Activated effector memory CD4-positive, alpha-beta T cell treated with anti-CD3 and anti-CD28 coated beads, Interleukin-2, amount 50 U/mL, for 16 hours (primary cell): ENCODE measurements at regions not wholly inside any gene's neighbourhood (a gene's known extent, or its start where the extent isn't known, plus 50 kb on each side); places are given as distances from the start of the nearest gene placed in this dataset.
"Not testable (repeated sequence)": the region's sequence is repeated elsewhere in the genome, so short reads cannot be mapped to it uniquely, and the experiment has no call there.

ENCODE experiments used
- DNase-seq: peaks from one replicate; pipeline ENCODE4 v3.0.0-alpha.2; 2020

GRCh38 chr2:220377482-220378155, 750.2 kb downstream of the SLC4A3 start:
- DNase-seq: no peak

- not testable (repeated sequence) for DNase-seq
Observed at GRCh38 chr2:220387758-220388157, 760.3 kb downstream of the SLC4A3 start.

- no peak for DNase-seq
Observed at GRCh38 chr2:220393711-220394110, 766.3 kb downstream of the SLC4A3 start.

- DNase-seq: no peak
Observed at GRCh38 chr2:220394433-220394832, 767.0 kb downstream of the SLC4A3 start.

GRCh38 chr2:220396287-220396686, 768.9 kb downstream of the SLC4A3 start:
- no peak for DNase-seq

- no peak for DNase-seq
Observed at GRCh38 chr2:220410296-220410695, 782.9 kb downstream of the SLC4A3 start.

- no peak for DNase-seq
Observed at GRCh38 chr2:220417503-220417902, 790.1 kb downstream of the SLC4A3 start.

GRCh38 chr2:220419647-220420046, 792.2 kb downstream of the SLC4A3 start:
- no peak for DNase-seq

- no peak for DNase-seq
Observed at GRCh38 chr2:220420820-220421219, 793.4 kb downstream of the SLC4A3 start.

GRCh38 chr2:220422676-220423075, 795.2 kb downstream of the SLC4A3 start:
- no peak for DNase-seq

GRCh38 chr2:220424561-220424960, 797.1 kb downstream of the SLC4A3 start:
- DNase-seq: no peak

GRCh38 chr2:220432645-220433044, 805.2 kb downstream of the SLC4A3 start:
- no peak for DNase-seq

- DNase-seq: no peak
Observed at GRCh38 chr2:220433131-220433530, 805.7 kb downstream of the SLC4A3 start.

GRCh38 chr2:220434385-220434784, 807.0 kb downstream of the SLC4A3 start:
- no peak for DNase-seq

- DNase-seq: no peak
Observed at GRCh38 chr2:220437938-220438337, 810.5 kb downstream of the SLC4A3 start.

- DNase-seq: no peak
Observed at GRCh38 chr2:220440731-220441130, 813.3 kb downstream of the SLC4A3 start.

- DNase-seq: no peak
Observed at GRCh38 chr2:220441404-220441803, 814.0 kb downstream of the SLC4A3 start.

GRCh38 chr2:220442012-220442411, 814.6 kb downstream of the SLC4A3 start:
- no peak for DNase-seq

GRCh38 chr2:220445429-220446105, 818.1 kb downstream of the SLC4A3 start:
- DNase-seq: no peak

- no peak for DNase-seq
Observed at GRCh38 chr2:220446106-220446712, 818.8 kb downstream of the SLC4A3 start.

GRCh38 chr2:220450846-220451245, 823.4 kb downstream of the SLC4A3 start:
- no peak for DNase-seq

- DNase-seq: no peak
Observed at GRCh38 chr2:220451438-220451837, 824.0 kb downstream of the SLC4A3 start.

- DNase-seq: no peak
Observed at GRCh38 chr2:220452561-220452960, 825.1 kb downstream of the SLC4A3 start.

GRCh38 chr2:220455351-220455990, 828.0 kb downstream of the SLC4A3 start:
- no peak for DNase-seq
